ENCODE measurements at regions not wholly inside any gene's neighbourhood (a gene's known extent, or its start where the extent isn't known, plus 50 kb on each side); places are given as distances from the start of the nearest gene placed in this dataset.

- TF ChIP-seq, protein P1, sequence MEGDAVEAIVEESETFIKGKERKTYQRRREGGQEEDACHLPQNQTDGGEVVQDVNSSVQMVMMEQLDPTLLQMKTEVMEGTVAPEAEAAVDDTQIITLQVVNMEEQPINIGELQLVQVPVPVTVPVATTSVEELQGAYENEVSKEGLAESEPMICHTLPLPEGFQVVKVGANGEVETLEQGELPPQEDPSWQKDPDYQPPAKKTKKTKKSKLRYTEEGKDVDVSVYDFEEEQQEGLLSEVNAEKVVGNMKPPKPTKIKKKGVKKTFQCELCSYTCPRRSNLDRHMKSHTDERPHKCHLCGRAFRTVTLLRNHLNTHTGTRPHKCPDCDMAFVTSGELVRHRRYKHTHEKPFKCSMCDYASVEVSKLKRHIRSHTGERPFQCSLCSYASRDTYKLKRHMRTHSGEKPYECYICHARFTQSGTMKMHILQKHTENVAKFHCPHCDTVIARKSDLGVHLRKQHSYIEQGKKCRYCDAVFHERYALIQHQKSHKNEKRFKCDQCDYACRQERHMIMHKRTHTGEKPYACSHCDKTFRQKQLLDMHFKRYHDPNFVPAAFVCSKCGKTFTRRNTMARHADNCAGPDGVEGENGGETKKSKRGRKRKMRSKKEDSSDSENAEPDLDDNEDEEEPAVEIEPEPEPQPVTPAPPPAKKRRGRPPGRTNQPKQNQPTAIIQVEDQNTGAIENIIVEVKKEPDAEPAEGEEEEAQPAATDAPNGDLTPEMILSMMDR (conservative IDR thresholded peaks at IDR 0.05 in 1 of 2, IDR thresholded peaks at IDR 0.05 in 1 of 2; ENCODE audit: low read depth in 1 of 2, low read length in 2 of 2) = peak; percentile 64 to 80
- no peak for TF ChIP-seq EZH2 (IDR thresholded peaks at IDR 0.05; ENCODE audit: low read length, missing control alignments)
Observed at GRCh38 chr4:129344058-129344457, 248.1 kb downstream of the C4orf33 start.

Measured in fibroblast of lung (primary cell).